ENCODE measurements at regions not wholly inside any gene's neighbourhood (a gene's known extent, or its start where the extent isn't known, plus 50 kb on each side); places are given as distances from the start of the nearest gene placed in this dataset.
"Not testable (repeated sequence)": the region's sequence is repeated elsewhere in the genome, so short reads cannot be mapped to it uniquely, and the experiment has no call there.

DNA sequence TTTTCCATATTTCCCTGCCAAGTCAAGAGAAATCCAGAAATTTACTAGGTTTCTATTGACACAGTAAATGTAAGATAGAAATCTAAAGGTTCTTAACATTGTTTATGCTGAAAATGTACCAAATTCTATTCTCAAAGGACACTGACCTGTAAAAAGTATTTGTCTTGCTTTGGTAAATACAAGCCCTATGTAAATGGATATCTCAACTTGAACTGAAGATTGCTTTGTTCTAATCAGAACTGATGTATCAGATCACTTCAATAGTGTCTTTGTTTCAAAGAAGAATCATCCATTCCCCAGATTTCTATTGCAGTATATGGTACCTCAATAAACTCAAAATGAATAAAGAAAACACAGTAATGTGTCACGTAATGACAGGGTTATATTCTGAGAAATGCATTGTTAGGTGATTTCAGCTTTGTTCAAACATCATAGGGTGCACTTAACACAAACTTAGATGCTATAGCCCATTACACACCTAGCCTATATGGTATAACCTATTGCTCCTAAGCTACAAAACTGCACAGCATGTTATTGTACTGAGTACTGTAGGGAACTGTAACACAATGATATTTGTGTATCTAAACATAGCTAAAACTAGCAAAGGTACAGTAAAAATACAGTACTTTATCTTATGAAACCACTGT, 143.5 kb upstream of the NECTIN3 start:
- DNase-seq: no peak

DNA sequence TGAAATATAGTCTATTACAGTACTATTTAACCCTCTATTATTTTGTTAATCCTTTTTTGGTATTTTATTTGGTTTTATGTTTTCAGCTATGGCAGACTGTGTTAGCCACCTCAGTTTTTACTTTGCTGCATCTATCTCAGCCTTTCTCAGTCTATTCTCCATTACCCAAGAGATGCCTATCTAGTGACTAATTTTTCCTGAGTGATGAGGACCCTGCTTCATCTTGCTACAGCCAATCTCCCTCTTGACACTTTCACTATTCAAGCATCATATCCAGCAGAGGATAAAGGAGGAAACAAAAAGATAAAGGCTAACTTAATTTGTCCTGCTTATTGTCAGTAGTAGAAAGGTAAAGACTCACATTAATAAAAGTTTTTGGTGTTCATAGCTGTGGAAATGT, 141.8 kb upstream of the NECTIN3 start:
- DNase-seq: no peak

DNA sequence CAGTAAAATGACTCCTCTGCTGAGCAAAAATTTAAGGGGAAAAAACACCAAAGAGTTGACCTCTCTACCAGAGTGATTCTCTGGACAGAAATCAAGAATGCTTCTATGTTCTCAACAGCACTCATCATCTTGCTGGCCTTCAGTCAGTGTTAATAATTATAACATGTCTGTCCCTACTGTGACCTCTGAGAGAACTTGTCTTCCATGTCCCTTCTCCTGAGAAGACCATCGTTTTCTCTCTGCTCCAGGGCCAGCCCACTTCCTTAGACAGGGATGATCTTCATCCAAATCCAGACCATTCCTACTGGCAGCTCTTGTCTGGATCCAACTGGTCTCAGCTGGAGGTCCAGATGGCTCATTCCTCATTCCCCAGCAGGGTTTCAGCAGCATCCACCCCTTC, 139.0 kb upstream of the NECTIN3 start:
- no peak for DNase-seq

DNA sequence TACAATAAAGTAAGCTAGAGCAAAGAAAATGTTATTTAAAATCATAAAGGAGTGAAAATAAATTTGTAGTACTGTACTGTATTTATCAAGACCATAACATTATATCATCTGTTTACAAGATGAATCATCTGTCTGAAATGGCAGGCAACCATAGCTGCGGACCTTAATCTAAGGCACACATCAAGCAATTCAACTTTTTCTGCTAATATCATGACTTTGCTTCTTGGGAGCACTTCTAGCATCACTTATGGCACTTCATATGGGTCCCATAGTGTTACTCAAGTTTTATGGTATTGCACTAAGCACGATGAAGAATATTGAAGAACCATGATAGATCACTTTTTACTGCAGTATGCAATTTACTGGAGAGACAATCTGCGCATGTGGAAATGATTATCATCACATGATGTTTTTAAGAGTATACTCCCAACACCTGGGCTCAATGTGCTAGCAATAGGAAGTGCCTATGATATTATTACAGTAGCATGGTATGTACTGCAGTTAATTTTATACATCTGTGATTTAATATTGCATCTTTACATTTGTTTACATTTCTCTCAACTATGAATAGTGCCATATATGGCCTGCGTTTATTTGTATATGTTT, 137.7 kb upstream of the NECTIN3 start:
- DNase-seq: no peak

DNA sequence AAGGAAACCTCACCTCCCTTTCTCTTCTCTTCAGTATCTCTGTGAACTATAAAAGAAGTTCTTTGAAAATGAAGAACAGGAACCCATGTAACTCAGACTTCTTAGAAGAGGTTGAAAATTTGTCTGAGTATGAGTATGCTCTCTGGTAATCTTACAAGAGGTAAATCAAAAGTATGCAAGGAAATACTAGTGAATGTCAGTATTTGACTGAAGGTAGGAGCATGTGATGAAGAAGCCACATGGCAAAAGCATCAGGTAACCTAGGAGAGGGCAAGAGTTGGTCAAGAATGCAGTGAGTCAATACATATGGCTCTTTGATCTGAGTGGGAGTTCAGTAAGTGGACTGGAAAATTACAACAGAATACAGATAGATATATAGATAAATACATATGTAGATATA, 133.0 kb upstream of the NECTIN3 start:
- DNase-seq: no peak

DNA sequence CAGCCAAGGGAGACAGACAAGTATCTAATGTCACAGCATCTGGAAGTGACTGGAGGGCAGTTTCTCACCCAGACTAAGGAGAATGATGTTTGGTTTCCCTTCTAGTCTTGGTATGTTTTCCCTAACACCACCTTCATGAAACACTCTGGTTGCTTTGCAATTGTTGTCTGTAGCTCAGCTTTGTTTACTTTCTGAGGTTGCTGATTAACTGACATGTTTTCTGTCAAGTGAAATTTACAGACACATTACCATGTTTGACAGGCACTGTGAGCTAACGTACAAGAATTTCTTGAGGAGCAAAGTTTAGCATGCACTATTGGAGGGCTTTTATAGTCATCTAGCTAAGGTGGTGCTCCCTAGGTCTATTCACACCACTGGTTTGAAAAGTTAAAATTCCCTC, 131.6 kb upstream of the NECTIN3 start:
- no peak for DNase-seq

DNA sequence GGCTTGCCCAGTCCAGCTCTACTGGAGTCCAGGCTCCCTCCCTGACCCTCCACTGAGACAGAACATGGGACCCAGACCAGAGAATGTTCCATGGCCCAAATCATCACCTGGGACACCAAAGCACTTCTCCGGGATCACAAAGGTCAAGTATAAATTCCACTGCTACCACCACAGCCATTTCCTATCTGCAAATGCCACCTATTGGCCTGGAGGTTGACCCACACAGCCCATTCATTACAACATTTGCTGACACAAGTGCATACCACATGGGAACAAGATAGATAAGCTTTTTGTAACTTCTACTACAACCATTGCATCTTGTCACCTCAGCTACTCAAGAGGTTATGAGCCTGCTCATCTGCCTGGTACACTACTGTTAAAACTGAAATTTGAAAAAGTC, 126.8 kb upstream of the NECTIN3 start:
- DNase-seq: no peak

DNA sequence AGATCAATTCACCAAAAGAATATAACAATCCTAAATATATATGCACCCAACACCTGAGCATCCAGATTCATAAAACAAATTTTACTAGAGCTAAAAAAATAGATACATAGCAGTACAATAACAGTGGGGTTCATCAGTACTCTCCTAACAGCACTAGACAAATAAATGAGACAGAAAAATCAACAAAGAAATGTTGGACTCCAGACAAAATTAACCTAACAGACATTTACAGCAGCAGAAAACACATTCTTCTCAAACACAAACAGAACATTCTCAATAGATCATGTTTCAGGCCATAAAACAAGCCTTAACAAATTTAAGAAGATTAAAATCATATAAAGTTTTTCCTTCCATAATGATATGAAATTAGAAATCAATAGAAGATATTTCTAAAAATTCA, 124.8 kb upstream of the NECTIN3 start:
- no peak for DNase-seq

DNA sequence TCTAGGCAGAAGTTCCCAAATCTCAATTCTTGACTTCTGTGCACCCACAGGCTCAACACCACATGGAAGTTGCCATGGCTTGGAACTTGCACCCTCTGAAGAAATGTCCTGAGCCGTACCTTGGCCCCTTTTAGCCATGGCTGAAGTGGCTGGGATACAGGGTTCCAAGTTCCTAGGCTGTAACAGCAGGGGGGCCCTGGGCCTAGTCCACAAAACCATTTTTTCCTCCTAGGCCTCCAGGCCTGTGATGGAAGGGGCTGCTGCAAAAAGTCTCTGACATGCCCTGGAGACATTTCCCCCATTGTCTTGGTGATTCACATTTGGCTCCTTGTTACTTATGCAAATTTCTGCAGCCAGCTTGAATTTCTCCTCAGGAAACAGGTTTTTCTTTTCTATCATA, 122.4 kb upstream of the NECTIN3 start:
- not testable (repeated sequence) for DNase-seq

DNA sequence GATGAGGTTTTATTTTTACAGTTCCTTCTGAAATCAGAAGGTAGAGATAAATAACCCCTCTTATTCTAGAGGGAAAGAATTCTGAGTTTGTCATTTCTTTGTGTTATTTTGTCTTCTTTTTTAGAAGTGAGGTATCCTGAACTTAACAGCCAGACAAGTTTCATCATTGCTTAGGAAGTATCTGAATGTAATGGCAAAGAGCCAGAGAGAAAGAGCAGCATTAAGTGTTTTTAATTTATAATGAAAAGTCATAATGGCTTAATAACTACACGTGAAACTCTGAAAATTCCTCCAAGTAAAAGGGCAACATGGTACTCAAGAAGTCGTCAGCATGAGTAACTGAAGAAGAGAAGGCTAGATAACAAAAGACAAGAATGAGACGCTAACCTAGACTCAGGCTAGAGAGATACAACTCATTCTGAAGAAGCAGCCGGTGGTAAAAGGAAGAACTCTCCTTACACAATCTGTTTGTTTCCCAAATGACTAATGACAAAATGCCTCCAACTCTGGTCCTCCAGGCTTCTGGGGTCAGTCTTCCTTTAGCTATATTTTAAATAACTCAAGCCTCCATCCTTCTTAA, 116.2 kb upstream of the NECTIN3 start:
- DNase-seq: no peak

DNA sequence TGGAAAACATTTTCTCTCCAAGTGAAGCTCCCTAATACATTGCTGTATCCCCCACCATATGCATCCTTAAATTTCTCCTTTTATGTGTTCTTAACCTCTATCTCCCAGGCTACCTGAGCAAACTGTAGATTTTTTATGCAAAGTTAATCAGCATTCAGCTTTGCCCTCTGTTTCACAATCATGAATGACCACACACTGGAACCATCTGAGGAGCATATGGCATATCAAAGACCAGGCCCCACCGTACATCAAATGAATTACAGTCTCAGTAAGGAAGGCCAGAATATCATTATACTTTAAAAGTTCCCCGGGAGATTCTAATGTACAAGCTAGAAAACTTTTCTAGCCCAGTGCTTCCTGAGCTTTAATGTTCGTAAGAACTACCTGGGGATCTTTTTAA, 115.5 kb upstream of the NECTIN3 start:
- DNase-seq: no peak

DNA sequence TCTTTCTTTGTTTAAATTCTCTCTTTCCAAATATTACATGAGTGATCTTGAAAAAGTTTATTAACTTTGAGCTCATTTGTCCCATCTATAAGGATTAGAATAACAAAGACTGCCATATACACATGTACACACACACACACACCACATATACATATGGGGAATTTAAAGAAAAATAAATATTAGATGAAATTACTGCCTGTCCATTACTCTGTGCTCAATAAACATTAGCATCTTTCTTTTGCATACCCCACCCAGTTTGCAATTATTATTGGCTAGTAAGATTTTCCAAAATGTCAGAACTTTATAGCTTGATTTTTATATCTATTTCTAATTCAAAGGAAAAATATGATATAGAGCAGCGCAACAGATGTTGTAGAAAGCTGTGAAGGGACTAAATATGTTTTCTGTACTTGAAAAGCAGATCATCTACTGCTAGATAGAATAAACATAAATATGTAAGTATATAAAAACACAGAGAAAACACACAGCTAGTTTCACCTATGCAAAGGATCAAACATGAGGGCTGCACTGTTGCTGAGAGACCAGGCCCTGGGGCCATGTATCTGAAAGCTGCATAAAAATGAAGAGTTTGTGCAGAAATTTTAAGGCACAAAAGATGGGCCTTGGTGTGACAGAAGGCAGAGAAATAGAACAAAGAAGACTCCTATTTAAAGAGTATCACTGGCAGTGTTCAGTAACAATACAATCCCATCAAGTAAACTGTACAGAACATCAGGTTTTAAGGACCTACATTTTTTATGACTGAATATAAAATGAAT, 114.2 kb upstream of the NECTIN3 start:
- no peak for DNase-seq

DNA sequence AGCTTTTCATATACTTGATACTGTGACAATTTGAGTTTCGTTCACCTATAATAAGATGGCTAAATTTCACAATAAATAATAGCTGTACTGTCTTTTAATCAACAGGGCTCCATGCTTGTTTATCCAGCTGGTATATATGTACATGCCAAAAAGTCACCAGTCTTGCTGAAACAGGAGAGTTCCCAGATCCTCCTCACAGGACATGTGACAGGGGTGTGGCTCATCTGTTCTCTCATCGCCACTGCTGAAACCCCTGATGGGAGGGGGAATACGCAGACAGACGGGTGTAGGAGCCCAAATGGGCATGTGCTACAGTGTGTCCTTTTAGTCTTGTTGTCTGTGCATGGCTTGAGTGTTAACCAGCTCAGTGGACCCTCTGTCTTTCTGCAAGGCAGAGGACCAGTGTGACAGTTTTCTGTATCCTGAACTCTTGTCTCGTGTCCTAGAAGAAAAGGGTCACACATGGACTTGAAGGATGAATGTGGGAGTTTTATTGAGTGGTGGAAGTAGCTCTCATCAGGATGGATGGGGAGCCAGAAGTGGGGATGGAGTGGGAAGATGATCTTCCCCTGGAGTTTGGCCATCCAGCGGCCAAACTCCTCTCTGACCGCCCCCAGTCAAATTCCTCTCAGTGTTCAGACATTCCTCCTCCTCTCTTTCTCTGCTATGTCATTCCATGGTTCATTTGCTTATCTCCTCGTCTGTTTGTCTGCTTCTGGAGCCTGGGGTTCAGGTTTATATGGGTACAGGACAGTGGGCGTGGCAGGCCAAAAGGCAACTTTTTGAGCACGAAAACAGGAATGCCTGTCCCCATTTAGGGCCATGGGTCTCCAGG, 113.1 kb upstream of the NECTIN3 start:
- DNase-seq: no peak

DNA sequence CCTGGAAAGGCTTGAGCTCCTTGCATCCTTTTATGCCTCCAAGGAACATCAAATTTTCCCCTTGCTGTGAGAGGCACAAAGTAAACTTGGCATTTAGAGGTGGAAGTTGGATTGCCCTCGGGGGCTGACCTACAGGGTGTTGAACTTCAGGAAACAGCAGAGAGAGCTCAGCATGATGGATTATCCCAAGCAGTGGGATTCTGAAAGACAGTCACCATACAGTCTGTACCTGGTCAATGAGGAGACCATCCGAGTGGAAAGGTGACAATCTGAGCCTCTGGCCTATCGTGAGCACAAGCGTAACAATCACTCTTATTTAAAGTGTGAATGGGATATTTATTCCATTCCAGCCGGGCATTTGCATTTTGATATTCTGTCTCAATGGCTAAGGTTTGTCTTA, 105.6 kb upstream of the NECTIN3 start:
- DNase-seq: no peak

DNA sequence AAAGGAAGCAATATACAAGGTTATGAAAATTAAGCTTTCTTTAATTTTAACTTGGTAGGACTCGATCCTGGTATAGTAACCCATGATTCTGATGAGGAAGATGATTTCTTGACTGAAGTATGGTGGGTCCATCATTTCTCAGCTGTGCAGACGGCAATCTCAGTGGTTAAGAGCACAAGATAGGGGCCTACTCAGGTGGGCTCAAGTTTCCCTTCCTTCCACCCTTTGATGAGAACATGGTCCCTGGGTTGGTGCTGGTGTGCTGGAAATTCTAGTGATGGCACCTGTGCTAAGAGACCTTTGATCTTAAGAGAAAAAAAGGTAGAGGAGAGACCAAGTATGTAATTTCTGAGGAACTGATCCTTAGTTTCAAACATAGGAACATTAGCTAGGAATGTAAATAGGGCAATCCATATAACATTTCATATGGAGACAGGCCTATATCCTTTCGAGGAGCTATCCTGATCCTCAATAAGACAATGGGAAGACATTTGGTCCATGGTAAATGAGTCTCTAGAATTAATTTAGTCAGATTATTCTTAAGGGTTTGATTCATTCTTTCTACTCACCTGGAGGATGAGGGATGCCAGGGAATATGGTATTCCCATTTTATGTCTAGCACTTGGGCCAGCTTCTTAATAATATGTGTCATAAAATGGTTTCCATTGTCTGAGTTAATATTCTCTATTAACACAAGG, 104.5 kb upstream of the NECTIN3 start:
- DNase-seq: no peak

DNA sequence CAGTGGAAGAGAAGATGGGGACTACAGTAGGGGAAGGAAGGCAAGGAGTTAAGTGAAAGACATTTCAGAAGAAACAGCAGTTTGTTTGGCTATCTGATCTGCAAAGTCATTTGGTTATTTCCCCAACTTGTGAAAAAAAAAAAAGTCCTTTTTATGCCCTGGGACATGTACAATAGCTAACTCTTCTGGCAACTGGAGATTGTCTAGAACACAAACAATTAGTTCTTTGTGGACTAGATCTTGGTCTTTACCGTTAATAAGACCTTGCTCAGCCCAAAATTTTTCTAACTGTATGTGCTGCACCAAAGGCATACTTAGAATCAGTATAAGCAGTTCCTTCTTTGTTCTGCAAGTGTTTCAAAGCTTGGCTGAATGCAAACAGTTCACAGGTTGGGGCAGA, 103.5 kb upstream of the NECTIN3 start:
- no peak for DNase-seq

DNA sequence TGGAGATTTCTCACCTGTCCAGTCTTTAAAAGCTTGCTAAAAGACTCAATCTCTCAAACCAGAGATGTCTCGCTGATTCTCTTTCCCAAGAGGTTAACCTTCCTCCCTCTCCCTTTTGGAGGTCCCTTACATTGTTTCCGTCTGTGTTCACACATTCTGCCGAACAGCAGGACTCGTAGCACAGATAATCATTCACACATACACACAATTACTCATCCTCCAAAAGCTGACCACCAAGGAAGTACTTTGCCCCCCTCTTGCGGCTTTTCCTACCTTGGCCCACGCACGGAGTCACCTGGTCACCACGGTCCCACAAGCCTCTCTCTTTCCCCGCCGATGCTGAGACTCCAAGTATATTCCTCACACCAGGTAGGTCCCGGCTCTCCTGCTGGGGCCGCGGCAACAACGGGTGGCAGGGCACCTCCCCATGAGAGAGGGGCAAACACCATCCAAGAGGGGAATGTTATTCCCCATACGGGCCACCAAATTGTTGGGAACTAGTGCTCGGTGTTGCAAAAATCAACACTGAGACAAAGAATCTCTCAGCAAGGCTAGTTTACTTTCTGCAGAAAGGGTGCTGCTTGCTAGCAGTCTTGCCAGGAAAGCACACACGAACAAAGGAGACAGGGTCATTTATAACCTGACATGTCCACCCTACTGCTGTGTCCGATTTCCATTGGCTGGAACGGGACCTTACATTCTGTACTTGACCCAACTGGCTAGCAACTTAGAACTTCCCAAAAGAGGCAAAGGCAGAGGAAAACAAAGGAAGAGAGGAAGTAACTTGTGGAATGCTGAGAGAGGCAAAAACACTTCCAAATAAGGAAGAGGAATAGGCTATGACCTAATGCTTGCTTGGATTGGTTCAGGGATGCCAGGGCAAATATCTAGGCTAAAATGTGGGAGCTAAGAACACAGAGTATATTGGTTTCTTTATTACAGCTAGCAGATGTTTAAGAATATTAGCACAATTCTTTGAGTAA, 102.1 kb upstream of the NECTIN3 start:
- DNase-seq: no peak

DNA sequence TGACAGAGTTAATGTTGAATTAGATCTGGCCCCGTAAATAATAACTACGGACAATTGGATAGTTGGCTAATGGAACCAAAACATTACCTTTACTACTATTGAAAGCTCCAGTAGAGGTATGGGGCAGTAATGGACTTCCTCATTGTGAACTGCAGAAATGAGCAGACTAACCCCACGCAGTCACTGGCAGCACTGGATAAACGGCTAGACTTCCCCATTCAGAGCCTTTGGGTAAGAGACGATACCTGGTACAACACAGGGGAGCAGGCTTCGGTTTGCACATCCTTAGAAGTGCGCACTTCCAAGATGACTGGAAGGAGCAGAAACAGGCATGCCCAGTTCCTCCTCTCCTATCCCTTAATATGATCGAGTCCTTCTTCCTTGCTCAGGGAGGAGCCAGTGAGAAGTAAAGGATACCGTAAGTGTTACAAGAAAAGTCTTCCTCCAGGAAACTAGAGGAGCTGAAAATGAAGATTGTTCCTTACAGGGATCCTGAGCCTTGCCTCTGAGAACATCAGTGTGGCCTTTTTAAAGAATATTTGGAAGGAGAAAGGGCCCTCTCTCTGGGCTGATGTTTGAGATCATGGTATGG, 100.5 kb upstream of the NECTIN3 start:
- DNase-seq: no peak

DNA sequence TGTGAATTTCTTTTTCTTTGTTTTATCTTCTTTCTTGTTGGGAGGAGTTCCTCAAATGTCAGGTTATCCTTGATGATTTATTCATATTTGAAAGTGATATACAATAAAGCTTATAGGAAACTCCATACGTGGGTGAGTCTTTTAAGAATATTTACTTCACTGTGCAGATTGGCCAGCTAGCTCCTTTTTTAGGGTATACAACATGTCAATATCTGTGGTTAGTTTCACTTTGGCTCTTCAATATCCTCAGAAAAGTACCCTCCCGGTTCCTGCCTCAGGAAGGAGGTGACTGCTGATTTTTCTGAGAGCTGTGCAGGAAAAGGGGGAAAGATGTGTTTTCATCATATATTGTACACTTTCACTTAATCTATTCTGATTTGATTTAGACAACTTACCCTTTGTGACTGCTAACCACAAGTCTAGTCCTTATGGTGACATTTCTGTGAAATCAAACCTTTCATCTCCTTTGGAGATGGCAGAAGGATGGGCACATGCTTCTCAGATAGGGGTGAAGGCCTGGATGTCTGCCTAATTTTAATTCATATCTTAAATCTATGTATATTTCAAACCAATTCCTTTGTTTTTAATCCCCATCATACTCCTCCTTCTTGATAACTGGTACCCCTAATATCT, 98.2 kb upstream of the NECTIN3 start:
- DNase-seq: no peak

DNA sequence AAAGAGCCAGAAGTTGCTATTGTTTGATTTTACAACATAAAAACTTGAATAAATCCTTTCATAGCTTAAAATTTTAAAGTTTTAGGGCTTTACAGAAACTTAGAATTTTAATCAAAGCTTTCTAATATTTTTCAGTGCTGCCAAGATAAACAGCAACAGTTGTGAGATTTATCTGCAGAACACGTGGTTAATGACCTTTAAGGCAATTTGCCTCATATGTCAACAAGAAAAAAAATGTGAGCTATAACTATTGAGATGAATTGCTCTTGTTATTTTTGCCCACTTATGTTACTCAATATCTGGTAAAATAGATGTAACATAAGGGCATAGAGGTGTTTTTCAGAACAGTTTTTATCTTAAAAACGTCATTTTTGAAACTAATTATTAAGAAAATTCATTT, 96.7 kb upstream of the NECTIN3 start:
- DNase-seq: no peak

Data from activated CD8-positive, alpha-beta memory T cell treated with anti-CD3 and anti-CD28 coated beads, Interleukin-2, amount 50 U/mL, for 4 hours (primary cell).